ENCODE measurements at regions not wholly inside any gene's neighbourhood (a gene's known extent, or its start where the extent isn't known, plus 50 kb on each side); places are given as distances from the start of the nearest gene placed in this dataset.

DNA sequence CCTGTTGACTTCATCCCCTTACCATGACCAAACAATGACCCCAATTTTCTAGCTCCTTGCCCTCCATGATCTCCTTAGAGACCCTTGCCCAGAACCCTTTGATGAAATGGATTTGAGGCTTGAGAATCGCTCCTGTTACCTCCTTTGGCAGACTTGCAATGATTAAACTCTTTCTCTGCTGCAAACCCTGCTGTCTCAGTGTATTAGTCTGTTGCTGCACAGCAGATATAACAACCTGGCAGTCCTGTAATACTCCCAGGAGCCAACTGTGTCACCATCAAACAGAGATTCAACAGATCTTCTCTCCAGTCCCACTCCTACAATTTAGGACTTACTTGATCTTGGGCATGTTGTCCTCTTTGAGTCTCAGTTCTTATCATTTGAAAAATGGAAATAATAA, 242.9 kb downstream of the HRH4 start:
- DNase-seq (ENCODE audit: low read depth) = no peak
- TF ChIP-seq, protein P1, sequence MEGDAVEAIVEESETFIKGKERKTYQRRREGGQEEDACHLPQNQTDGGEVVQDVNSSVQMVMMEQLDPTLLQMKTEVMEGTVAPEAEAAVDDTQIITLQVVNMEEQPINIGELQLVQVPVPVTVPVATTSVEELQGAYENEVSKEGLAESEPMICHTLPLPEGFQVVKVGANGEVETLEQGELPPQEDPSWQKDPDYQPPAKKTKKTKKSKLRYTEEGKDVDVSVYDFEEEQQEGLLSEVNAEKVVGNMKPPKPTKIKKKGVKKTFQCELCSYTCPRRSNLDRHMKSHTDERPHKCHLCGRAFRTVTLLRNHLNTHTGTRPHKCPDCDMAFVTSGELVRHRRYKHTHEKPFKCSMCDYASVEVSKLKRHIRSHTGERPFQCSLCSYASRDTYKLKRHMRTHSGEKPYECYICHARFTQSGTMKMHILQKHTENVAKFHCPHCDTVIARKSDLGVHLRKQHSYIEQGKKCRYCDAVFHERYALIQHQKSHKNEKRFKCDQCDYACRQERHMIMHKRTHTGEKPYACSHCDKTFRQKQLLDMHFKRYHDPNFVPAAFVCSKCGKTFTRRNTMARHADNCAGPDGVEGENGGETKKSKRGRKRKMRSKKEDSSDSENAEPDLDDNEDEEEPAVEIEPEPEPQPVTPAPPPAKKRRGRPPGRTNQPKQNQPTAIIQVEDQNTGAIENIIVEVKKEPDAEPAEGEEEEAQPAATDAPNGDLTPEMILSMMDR (IDR thresholded peaks at IDR 0.05; ENCODE audit: control insufficient read depth, extremely low read depth, insufficient read depth) = no peak
- no peak overlapping the region for H3K4me3 ChIP-seq (ENCODE audit: low read depth, low read length)

DNA sequence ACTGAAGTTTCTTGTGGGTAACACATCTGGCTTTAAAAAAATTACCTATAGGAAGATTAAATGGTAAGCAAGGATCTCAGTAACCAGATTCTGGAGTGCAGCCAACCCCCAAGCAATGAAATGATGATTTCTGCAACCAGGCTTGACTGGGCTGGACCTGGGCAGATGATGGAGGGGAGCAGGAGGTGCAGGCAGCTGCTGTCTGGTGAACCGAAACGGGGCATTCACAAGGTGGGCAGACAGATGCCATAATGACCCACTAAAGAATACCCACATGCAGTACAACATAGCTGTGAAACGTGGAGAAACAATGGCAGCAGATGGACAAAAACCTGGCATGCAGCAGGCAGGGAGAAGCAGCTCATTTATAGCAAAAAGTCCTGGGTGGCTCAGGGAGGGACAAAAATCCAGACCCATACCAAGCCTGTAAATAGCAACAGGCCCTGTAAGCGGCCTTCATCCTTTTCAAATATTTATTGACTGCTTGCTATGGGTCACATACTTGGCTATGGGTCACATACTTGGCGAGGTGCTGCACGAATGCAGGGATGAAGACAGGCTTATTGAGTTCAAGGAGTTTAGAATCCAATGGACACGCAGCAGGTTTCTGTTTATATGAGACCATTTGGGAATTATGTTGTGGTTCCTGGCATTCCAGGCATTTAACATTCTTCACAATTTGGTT, 244.7 kb downstream of the HRH4 start:
- H3K4me3 ChIP-seq (ENCODE audit: low read depth, low read length) = no peak overlapping the region
- DNase-seq (ENCODE audit: low read depth) = no peak
- TF ChIP-seq, protein P1 (IDR thresholded peaks at IDR 0.05; ENCODE audit: control insufficient read depth, extremely low read depth, insufficient read depth) = no peak

DNA sequence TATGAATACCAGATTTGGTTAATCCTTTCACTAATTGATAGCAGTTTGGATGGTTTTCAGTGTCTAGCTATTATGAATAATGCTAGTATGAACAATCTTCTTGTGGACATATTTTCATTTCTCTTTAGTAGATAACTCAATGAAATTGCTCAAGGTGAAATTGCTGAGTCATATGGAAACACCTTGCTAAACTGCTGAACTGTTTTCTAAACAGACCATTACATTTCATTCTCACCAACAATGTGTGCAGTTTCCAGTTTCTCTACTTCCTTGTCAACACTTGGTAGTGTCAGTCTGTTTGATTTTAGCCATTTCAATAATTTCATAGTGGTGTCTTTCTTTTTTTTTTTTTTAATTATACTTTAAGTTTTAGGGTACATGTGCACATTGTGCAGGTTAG, 250.0 kb downstream of the HRH4 start:
- no peak for DNase-seq (ENCODE audit: low read depth)
- TF ChIP-seq, protein P1 (IDR thresholded peaks at IDR 0.05; ENCODE audit: control insufficient read depth, extremely low read depth, insufficient read depth) = no peak
- H3K4me3 ChIP-seq (ENCODE audit: low read depth, low read length) = no peak overlapping the region

DNA sequence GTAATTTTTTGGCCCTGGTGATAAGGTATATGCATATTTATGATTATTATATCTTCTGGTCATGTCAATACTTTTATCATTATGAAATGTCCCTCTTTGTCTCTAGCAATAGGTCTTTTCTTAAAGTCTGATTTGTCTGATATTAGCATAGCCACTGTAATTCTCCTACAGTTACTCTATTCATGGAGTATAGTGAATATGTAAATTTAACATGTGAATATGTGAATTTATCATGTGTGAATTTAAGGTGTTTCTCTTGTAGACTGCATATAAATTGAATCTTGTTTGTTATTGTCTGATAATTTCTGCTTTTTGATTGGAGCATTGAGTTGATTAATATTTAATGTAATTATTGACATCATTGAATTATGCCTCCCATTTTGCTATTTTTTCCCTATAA, 259.4 kb downstream of the HRH4 start:
- H3K4me3 ChIP-seq (ENCODE audit: low read depth, low read length) = no peak overlapping the region
- no peak for DNase-seq (ENCODE audit: low read depth)
- TF ChIP-seq, protein P1 (IDR thresholded peaks at IDR 0.05; ENCODE audit: control insufficient read depth, extremely low read depth, insufficient read depth) = no peak

DNA sequence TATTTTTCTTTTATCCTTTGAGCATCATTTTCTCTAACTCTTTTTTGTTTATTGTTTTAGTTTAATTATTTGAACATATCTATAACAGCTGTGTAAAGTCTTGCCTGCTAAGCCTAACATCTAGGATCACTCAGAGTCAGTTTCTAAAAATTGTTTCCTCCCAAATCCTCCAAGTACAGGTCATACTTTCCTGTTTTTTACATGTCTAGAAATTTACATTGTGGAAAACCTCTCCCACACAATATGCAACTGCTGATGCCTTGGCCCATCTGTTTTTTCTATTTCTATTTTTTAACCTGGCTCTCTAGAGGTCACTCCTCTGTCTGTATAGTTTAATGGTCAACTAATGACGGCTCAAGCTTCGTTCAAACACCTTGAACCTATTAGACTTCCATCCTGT, 261.0 kb downstream of the HRH4 start:
- TF ChIP-seq, protein P1 (IDR thresholded peaks at IDR 0.05; ENCODE audit: control insufficient read depth, extremely low read depth, insufficient read depth) = no peak
- no peak for DNase-seq (ENCODE audit: low read depth)
- H3K4me3 ChIP-seq (ENCODE audit: low read depth, low read length) = no peak overlapping the region

DNA sequence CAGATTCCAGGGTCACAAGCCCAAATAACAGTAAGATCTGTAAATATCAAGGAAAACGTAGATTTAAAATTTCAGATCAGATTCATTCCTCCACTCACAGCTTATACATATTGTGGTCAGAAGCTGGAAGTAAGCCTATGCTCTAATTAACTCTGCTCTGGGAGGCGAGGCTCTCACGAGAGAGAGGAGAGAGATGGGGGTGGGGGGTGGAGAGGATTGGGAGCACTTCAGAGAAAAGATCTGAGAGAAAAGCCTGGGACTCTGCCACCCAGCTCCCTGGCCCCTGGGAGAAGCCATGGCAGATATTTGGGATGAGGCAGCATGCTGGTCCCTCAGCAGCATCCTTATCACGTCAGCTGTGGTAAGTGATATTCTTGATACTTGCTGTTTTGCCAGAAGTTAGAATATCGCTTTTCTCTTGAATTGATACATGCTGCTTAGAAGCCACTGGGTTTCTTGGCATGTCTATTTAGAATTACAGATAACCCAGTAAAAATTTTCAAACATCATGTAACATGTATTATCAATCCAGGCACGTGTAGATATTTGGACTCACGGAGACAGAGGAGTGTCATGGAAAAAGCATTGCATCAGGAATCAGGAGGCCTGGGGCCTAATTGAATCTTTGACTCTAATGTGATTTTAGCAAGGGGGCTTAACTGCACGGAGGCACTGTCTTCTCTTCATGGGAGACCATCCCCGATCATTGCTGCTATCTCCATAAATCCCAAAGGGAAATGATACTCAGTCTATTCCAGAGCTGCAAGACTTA, 265.4 kb downstream of the HRH4 start:
- TF ChIP-seq, protein P1 (IDR thresholded peaks at IDR 0.05; ENCODE audit: control insufficient read depth, extremely low read depth, insufficient read depth) = no peak
- no peak overlapping the region for H3K4me3 ChIP-seq (ENCODE audit: low read depth, low read length)
- DNase-seq (ENCODE audit: low read depth) = no peak
